ENCODE measurements at regions not wholly inside any gene's neighbourhood (a gene's known extent, or its start where the extent isn't known, plus 50 kb on each side); places are given as distances from the start of the nearest gene placed in this dataset.

- peak; percentile 56 for DNase-seq (ENCODE audit: low read depth, low spot score)
- peak; percentile 70 for TF ChIP-seq CTCF (IDR thresholded peaks at IDR 0.05; ENCODE audit: low read depth, low read length)
- in situ Hi-C loops (cut with HindIII; ENCODE audit: low sequenced_read_pairs) = no loop called here
- no peak overlapping the region for H3K4me3 ChIP-seq (ENCODE audit: low read depth, low read length)
Measured at GRCh38 chr1:222171005-222171404, 376.9 kb downstream of the HHIPL2 start.

- no peak for TF ChIP-seq CTCF (IDR thresholded peaks at IDR 0.05; ENCODE audit: low read depth, low read length)
- no peak for DNase-seq (ENCODE audit: low read depth, low spot score)
- in situ Hi-C loops (cut with HindIII; ENCODE audit: low sequenced_read_pairs) = no loop called here
- H3K4me3 ChIP-seq (ENCODE audit: low read depth, low read length) = no peak overlapping the region
Measured at GRCh38 chr1:222168621-222169020, 379.3 kb downstream of the HHIPL2 start.

GRCh38 chr1:222167896-222168295, 380.0 kb downstream of the HHIPL2 start:
- H3K4me3 ChIP-seq (ENCODE audit: low read depth, low read length) = no peak overlapping the region
- peak; percentile 30 for DNase-seq (ENCODE audit: low read depth, low spot score)
- in situ Hi-C loops (cut with HindIII; ENCODE audit: low sequenced_read_pairs) = no loop called here
- no peak for TF ChIP-seq CTCF (IDR thresholded peaks at IDR 0.05; ENCODE audit: low read depth, low read length)

GRCh38 chr1:222167111-222167510, 380.8 kb downstream of the HHIPL2 start:
- in situ Hi-C loops (cut with HindIII; ENCODE audit: low sequenced_read_pairs) = no loop called here
- peak; percentile 87 for DNase-seq (ENCODE audit: low read depth, low spot score)
- peak; percentile 68 for TF ChIP-seq CTCF (IDR thresholded peaks at IDR 0.05; ENCODE audit: low read depth, low read length)
- no peak overlapping the region for H3K4me3 ChIP-seq (ENCODE audit: low read depth, low read length)

GRCh38 chr1:222165629-222166028, 382.3 kb downstream of the HHIPL2 start:
- H3K4me3 ChIP-seq (ENCODE audit: low read depth, low read length) = no peak overlapping the region
- in situ Hi-C loops (cut with HindIII; ENCODE audit: low sequenced_read_pairs) = no loop called here
- no peak for TF ChIP-seq CTCF (IDR thresholded peaks at IDR 0.05; ENCODE audit: low read depth, low read length)
- DNase-seq (ENCODE audit: low read depth, low spot score) = no peak

- in situ Hi-C loops (cut with HindIII; ENCODE audit: low sequenced_read_pairs) = no loop called here
- no peak overlapping the region for H3K4me3 ChIP-seq (ENCODE audit: low read depth, low read length)
- no peak for DNase-seq (ENCODE audit: low read depth, low spot score)
- no peak for TF ChIP-seq CTCF (IDR thresholded peaks at IDR 0.05; ENCODE audit: low read depth, low read length)
Measured at GRCh38 chr1:222163895-222164294, 384.0 kb downstream of the HHIPL2 start.

GRCh38 chr1:222161676-222162075, 386.2 kb downstream of the HHIPL2 start:
- no peak overlapping the region for H3K4me3 ChIP-seq (ENCODE audit: low read depth, low read length)
- DNase-seq (ENCODE audit: low read depth, low spot score) = peak; percentile 43
- no peak for TF ChIP-seq CTCF (IDR thresholded peaks at IDR 0.05; ENCODE audit: low read depth, low read length)
- in situ Hi-C loops (cut with HindIII; ENCODE audit: low sequenced_read_pairs) = no loop called here

All from astrocyte of the spinal cord (primary cell).